Stimulated activated CD4-positive, alpha-beta T cell treated with anti-CD3 and anti-CD28 coated beads, Interleukin-15, amount 100 ng/mL, for 1 hour (primary cell): ENCODE measurements at regions not wholly inside any gene's neighbourhood (a gene's known extent, or its start where the extent isn't known, plus 50 kb on each side); places are given as distances from the start of the nearest gene placed in this dataset.

ENCODE experiments used
- DNase-seq, 2 donors: peaks; one replicate each; pipeline ENCODE4 v3.0.0-alpha.2; 2020; ENCODE audit warnings: low read depth in 1 of 2, low spot score in 1 of 2

GRCh38 chr6:168384045-168385036, 56.6 kb upstream of the SMOC2 start:
- no peak for DNase-seq

GRCh38 chr6:168385037-168385759, 55.8 kb upstream of the SMOC2 start:
- DNase-seq = no peak

GRCh38 chr6:168385858-168386735, 54.9 kb upstream of the SMOC2 start:
- no peak for DNase-seq

- no peak for DNase-seq
These were observed 54.0 kb upstream of the SMOC2 start for GRCh38 chr6:168386973-168387372.

GRCh38 chr6:168387426-168387825, 53.6 kb upstream of the SMOC2 start:
- no peak for DNase-seq

- no peak for DNase-seq
These were observed 53.1 kb upstream of the SMOC2 start for GRCh38 chr6:168387911-168388310.

GRCh38 chr6:168388641-168389633, 52.0 kb upstream of the SMOC2 start:
- no peak for DNase-seq

- DNase-seq = no peak
These were observed 50.1 kb upstream of the SMOC2 start for GRCh38 chr6:168390749-168391420.
